ENCODE measurements at regions not wholly inside any gene's neighbourhood (a gene's known extent, or its start where the extent isn't known, plus 50 kb on each side); places are given as distances from the start of the nearest gene placed in this dataset.
"Not testable (repeated sequence)": the region's sequence is repeated elsewhere in the genome, so short reads cannot be mapped to it uniquely, and the experiment has no call there.

- WGBS (ENCODE audit: low lambda C conversion rate): 48% methylated on average over 4 of the region's 4 CpGs
- CTCF ChIA-PET: no interaction called here
Observed at GRCh38 chr2:65930259-65930658, 497.9 kb upstream of the SPRED2 start.

GRCh38 chr2:65929664-65930063 is 497.3 kb upstream of the SPRED2 start:
- H3K4me2 ChIP-seq; H3K36me3 ChIP-seq (replicated peaks in 1 of 2; ENCODE audit: control insufficient read depth in 1 of 2, insufficient read depth in 2 of 2, low read length in 1 of 2); H3K27me3 ChIP-seq (ENCODE audit: insufficient read depth); H3K9me3 ChIP-seq; H3K4me3 ChIP-seq (ENCODE audit: low read depth in 2 of 2, low read length in 1 of 2); POLR2A ChIA-PET; H3K27ac ChIP-seq (ENCODE audit: low read depth in 2 of 2, low read length in 1 of 2); CTCF ChIA-PET; H3K9ac ChIP-seq; H2AFZ ChIP-seq (ENCODE audit: low read depth); H3K9me2 ChIP-seq; H4K20me1 ChIP-seq (ENCODE audit: insufficient read depth); H3F3A ChIP-seq (replicated peaks; ENCODE audit: insufficient read depth); H3K4me1 ChIP-seq (ENCODE audit: control insufficient read depth in 1 of 2, insufficient read depth in 2 of 2, low read depth in 1 of 2, low read length in 1 of 2); DNase-seq; H3K79me2 ChIP-seq (ENCODE audit: insufficient read depth): not testable (repeated sequence)
- WGBS (ENCODE audit: low lambda C conversion rate): 50% methylated on average over 6 of the region's 10 CpGs

More at GRCh38 chr2:65930259-65930658, 497.9 kb upstream of the SPRED2 start:
- no peaks in the 10 kb centered on the region for H4K20me1 ChIP-seq (ENCODE audit: insufficient read depth)
- DNase-seq: no peak
- no peaks in the 10 kb centered on the region for H3K9me2 ChIP-seq
- H2AFZ ChIP-seq (ENCODE audit: low read depth): no peak overlapping the region
- H3K4me2 ChIP-seq: no peak overlapping the region
- no peaks in the 10 kb centered on the region for H3F3A ChIP-seq (replicated peaks; ENCODE audit: insufficient read depth)
- no peak for TF ChIP-seq MXI1 (IDR thresholded peaks at IDR 0.05; ENCODE audit: low read depth, low read length)
- TF ChIP-seq SMC3 (IDR thresholded peaks at IDR 0.05; ENCODE audit: low read depth, low read length): no peak
- no peak for TF ChIP-seq FOXJ3 (CRISPR knock-in tag; IDR thresholded peaks at IDR 0.05)
- no peak for TF ChIP-seq CTCF (IDR thresholded peaks at IDR 0.05)
- TF ChIP-seq NFIC (IDR thresholded peaks at IDR 0.05; ENCODE audit: borderline replicate concordance): no peak
- no peak for TF ChIP-seq TEAD4 (IDR thresholded peaks at IDR 0.05; ENCODE audit: borderline replicate concordance, insufficient read depth)
- TF ChIP-seq ZBTB33 (IDR thresholded peaks at IDR 0.05; ENCODE audit: borderline replicate concordance, low read depth): no peak
- TF ChIP-seq YY1 (IDR thresholded peaks at IDR 0.05; ENCODE audit: low read depth): no peak
- no peak for TF ChIP-seq SIN3A (IDR thresholded peaks at IDR 0.05; ENCODE audit: borderline replicate concordance, low read depth, low read length)
- no peak for TF ChIP-seq POLR2AphosphoS5 (IDR thresholded peaks at IDR 0.05; ENCODE audit: low read depth, low read length)
- TF ChIP-seq MAX (IDR thresholded peaks at IDR 0.05; ENCODE audit: low read depth): no peak
- H3K4me1 ChIP-seq (ENCODE audit: control insufficient read depth in 1 of 2, insufficient read depth in 2 of 2, low read depth in 1 of 2, low read length in 1 of 2): no peaks in the 10 kb centered on the region
- H3K27ac ChIP-seq (ENCODE audit: low read depth in 2 of 2, low read length in 1 of 2): no peak overlapping the region
- H3K4me3 ChIP-seq (ENCODE audit: low read depth in 2 of 2, low read length in 1 of 2): no peak overlapping the region
- POLR2A ChIA-PET: no interaction called here
- H3K9ac ChIP-seq: no peak overlapping the region
- no peaks in the 10 kb centered on the region for H3K79me2 ChIP-seq (ENCODE audit: insufficient read depth)
- H3K36me3 ChIP-seq (replicated peaks in 1 of 2; ENCODE audit: control insufficient read depth in 1 of 2, insufficient read depth in 2 of 2, low read length in 1 of 2): no peaks in the 10 kb centered on the region
- no peaks in the 10 kb centered on the region for H3K27me3 ChIP-seq (ENCODE audit: insufficient read depth)
- no peaks in the 10 kb centered on the region for H3K9me3 ChIP-seq
